Duodenal mucosa (tissue), 2 donors: ENCODE measurements at regions not wholly inside any gene's neighbourhood (a gene's known extent, or its start where the extent isn't known, plus 50 kb on each side); places are given as distances from the start of the nearest gene placed in this dataset.

Experiments used
- H3K27ac ChIP-seq: one replicate; pipeline ENCODE4 v1.7.0; 2013; ENCODE audit warnings: low read depth, low read length
- H3K27me3 ChIP-seq, 2 donors: one replicate each; pipeline ENCODE4 v1.7.0; 2013; ENCODE audit warnings: low read length in 2 of 2, control low read depth in 1 of 2; ENCODE audit not compliant: insufficient read depth in 2 of 2, control insufficient read depth in 1 of 2
- H3K36me3 ChIP-seq, 2 donors: one replicate each; pipeline ENCODE4 v1.7.0; 2013; ENCODE audit warnings: low read length in 2 of 2, control low read depth in 1 of 2; ENCODE audit not compliant: insufficient read depth in 2 of 2, control insufficient read depth in 1 of 2
- H3K4me1 ChIP-seq, 2 donors: one replicate each; pipeline ENCODE4 v1.7.0; 2013; ENCODE audit warnings: low read length in 2 of 2, control low read depth in 1 of 2; ENCODE audit not compliant: insufficient read depth in 2 of 2, control insufficient read depth in 1 of 2
- H3K4me3 ChIP-seq, 2 donors: one replicate each; pipeline ENCODE4 v1.7.0; 2013; ENCODE audit warnings: low read length in 2 of 2, low read depth in 1 of 2
- H3K9ac ChIP-seq, 2 donors: one replicate each; pipeline ENCODE4 v1.7.0; 2013; ENCODE audit warnings: low read length in 2 of 2, low read depth in 1 of 2
- H3K9me3 ChIP-seq, 2 donors: one replicate each; pipeline ENCODE4 v1.7.0; 2013; ENCODE audit warnings: low read length in 2 of 2, control low read depth in 1 of 2; ENCODE audit not compliant: control insufficient read depth in 1 of 2

GRCh38 chr18:75158465-75159237 lies 50.3 kb downstream of the PTGR3 start:
- H3K9me3 ChIP-seq: no peaks in the 10 kb centered on the region
- no peaks in the 10 kb centered on the region for H3K36me3 ChIP-seq
- peaks cover 0 to 9% of the 10 kb centered on the region in 2 donors for H3K4me1 ChIP-seq
- H3K27me3 ChIP-seq: no peaks in the 10 kb centered on the region
- H3K4me3 ChIP-seq: no peak overlapping the region
- H3K9ac ChIP-seq: no peak overlapping the region
- H3K27ac ChIP-seq: no peak overlapping the region

GRCh38 chr18:75157851-75158250 lies 51.1 kb downstream of the PTGR3 start:
- no peaks in the 10 kb centered on the region for H3K9me3 ChIP-seq
- H3K4me3 ChIP-seq: no peak overlapping the region
- H3K27ac ChIP-seq: no peak overlapping the region
- no peak overlapping the region for H3K9ac ChIP-seq
- no peaks in the 10 kb centered on the region for H3K27me3 ChIP-seq
- no peaks in the 10 kb centered on the region for H3K36me3 ChIP-seq
- H3K4me1 ChIP-seq: peaks cover 0 to 9% of the 10 kb centered on the region in 2 donors

- Histone ChIP-seq H3K4me1 (peaks cover 0 to 9% of the 10 kb centered on the region in 2 donors), H3K27me3 (no peaks in the 10 kb centered on the region), H3K27ac (no peak overlapping the region), H3K9me3 (no peaks in the 10 kb centered on the region), H3K9ac (no peak overlapping the region), H3K36me3 (no peaks in the 10 kb centered on the region), H3K4me3 (no peak overlapping the region)
Observed at GRCh38 chr18:75157381-75157780, 51.6 kb downstream of the PTGR3 start.

GRCh38 chr18:75156831-75157230 lies 52.1 kb downstream of the PTGR3 start:
- no peaks in the 10 kb centered on the region for H3K36me3 ChIP-seq
- H3K9ac ChIP-seq: no peak overlapping the region
- H3K27ac ChIP-seq: no peak overlapping the region
- H3K4me3 ChIP-seq: no peak overlapping the region
- H3K27me3 ChIP-seq: no peaks in the 10 kb centered on the region
- no peaks in the 10 kb centered on the region for H3K9me3 ChIP-seq
- peaks cover 0 to 5% of the 10 kb centered on the region in 2 donors for H3K4me1 ChIP-seq

GRCh38 chr18:75156139-75156750 lies 52.7 kb downstream of the PTGR3 start:
- Histone ChIP-seq H3K36me3 (no peaks in the 10 kb centered on the region), H3K4me3 (no peak overlapping the region), H3K27me3 (no peaks in the 10 kb centered on the region), H3K9ac (no peak overlapping the region), H3K9me3 (no peaks in the 10 kb centered on the region), H3K27ac (no peak overlapping the region), H3K4me1 (peaks cover 0 to under 1% of the 10 kb centered on the region in 2 donors)

- Histone ChIP-seq H3K27me3 (no peaks in the 10 kb centered on the region), H3K36me3 (no peaks in the 10 kb centered on the region), H3K4me1 (no peaks in the 10 kb centered on the region), H3K4me3 (no peak overlapping the region), H3K9ac (no peak overlapping the region), H3K27ac (no peak overlapping the region), H3K9me3 (no peaks in the 10 kb centered on the region)
Observed at GRCh38 chr18:75154997-75155396, 53.9 kb downstream of the PTGR3 start.

GRCh38 chr18:75154259-75154658 lies 54.7 kb downstream of the PTGR3 start:
- Histone ChIP-seq H3K9me3 (no peaks in the 10 kb centered on the region), H3K27ac (no peak overlapping the region), H3K4me1 (no peaks in the 10 kb centered on the region), H3K27me3 (no peaks in the 10 kb centered on the region), H3K9ac (no peak overlapping the region), H3K36me3 (no peaks in the 10 kb centered on the region), H3K4me3 (no peak overlapping the region)

GRCh38 chr18:75143851-75144250 lies 65.1 kb downstream of the PTGR3 start:
- no peak overlapping the region for H3K4me3 ChIP-seq
- H3K27me3 ChIP-seq: peaks cover 0 to 7% of the 10 kb centered on the region in 2 donors
- H3K4me1 ChIP-seq: no peaks in the 10 kb centered on the region
- no peaks in the 10 kb centered on the region for H3K36me3 ChIP-seq
- H3K27ac ChIP-seq: no peak overlapping the region
- peaks cover 0 to 10% of the 10 kb centered on the region in 2 donors for H3K9me3 ChIP-seq
- H3K9ac ChIP-seq: no peak overlapping the region

- no peaks in the 10 kb centered on the region for H3K36me3 ChIP-seq
- H3K4me1 ChIP-seq: no peaks in the 10 kb centered on the region
- H3K9me3 ChIP-seq: peaks cover 0 to 10% of the 10 kb centered on the region in 2 donors
- H3K4me3 ChIP-seq: no peak overlapping the region
- peaks cover 0 to 7% of the 10 kb centered on the region in 2 donors for H3K27me3 ChIP-seq
- H3K27ac ChIP-seq: no peak overlapping the region
- H3K9ac ChIP-seq: no peak overlapping the region
Observed at GRCh38 chr18:75142677-75143076, 66.3 kb downstream of the PTGR3 start.

GRCh38 chr18:75141734-75142133 lies 67.2 kb downstream of the PTGR3 start:
- H3K9me3 ChIP-seq: peaks cover 0 to 10% of the 10 kb centered on the region in 2 donors
- no peak overlapping the region for H3K27ac ChIP-seq
- peaks cover 0 to 7% of the 10 kb centered on the region in 2 donors for H3K27me3 ChIP-seq
- no peak overlapping the region for H3K4me3 ChIP-seq
- H3K36me3 ChIP-seq: no peaks in the 10 kb centered on the region
- H3K9ac ChIP-seq: no peak overlapping the region
- no peaks in the 10 kb centered on the region for H3K4me1 ChIP-seq
